OCI-LY1 (cell line): ENCODE measurements at regions not wholly inside any gene's neighbourhood (a gene's known extent, or its start where the extent isn't known, plus 50 kb on each side); places are given as distances from the start of the nearest gene placed in this dataset.

Experiments used
- CTCF ChIP-seq: fragments of 200-600 bp; sonication (generic), shearing (Covaris generic); IDR thresholded peaks from 2 replicates; pipeline ENCODE4 v1.5.1; 2017; ENCODE audit warnings: mild to moderate bottlenecking, antibody characterized with exemption, low read length, moderate library complexity, mixed read lengths
- EZH2 ChIP-seq: fragments of 200-600 bp; sonication (generic), shearing (Covaris generic); IDR thresholded peaks from 2 replicates; pipeline ENCODE4 v1.8.0; 2017; ENCODE audit warnings: borderline replicate concordance, mixed run types, mild to moderate bottlenecking, antibody characterized with exemption, low read length, moderate library complexity, mixed read lengths

GRCh38 chr5:26343801-26344325 lies 694.5 kb downstream of the CDH9 start:
- no peak for TF ChIP-seq CTCF
- TF ChIP-seq EZH2 = no peak
